SHP77 (cell line): ENCODE measurements at regions not wholly inside any gene's neighbourhood (a gene's known extent, or its start where the extent isn't known, plus 50 kb on each side); places are given as distances from the start of the nearest gene placed in this dataset.
"Not testable (repeated sequence)": the region's sequence is repeated elsewhere in the genome, so short reads cannot be mapped to it uniquely, and the experiment has no call there.

Source experiments
- DNase-seq, 2 experiments: peaks; one replicate each; lab custom pipeline; 2025; lab: John Stamatoyannopoulos, UW

DNA sequence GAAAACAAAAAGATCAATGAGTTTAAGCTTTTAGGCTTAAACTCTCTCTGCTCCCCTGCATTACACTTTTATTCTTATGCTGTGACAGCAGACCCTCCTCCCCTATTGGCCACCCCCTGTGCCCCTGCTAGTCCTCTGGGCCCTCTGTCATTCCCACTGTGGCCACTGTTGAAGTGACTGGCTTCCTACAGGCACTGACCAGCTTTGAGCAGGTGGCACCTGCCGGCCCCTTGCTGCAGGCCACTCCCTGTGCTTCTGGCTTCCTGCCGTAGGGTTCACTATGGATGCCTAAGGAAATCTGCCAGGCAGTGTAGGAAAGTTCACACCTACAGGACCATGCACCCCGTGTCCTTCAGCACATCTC lies 156.5 kb upstream of the L3MBTL4 start:
- DNase-seq = no peak

DNA sequence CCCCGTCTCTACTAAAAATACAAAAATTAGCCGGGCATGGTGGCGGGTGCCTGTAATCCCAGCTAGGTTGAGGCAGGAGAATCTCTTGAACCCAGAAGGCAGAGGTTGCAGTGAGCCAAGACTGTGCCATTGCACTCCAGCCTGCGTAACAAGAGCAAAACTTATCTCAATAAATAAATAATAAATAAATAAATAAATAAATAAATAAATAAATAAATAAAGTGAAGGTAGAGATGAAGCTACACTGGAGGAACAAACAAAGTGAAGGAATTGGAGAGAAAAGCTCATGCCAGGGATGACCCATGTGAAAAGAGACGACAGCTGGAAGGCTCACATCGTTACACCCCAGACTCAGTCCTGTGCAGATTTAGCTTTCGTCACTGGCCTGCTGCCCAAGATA lies 157.3 kb upstream of the ARHGAP28 start:
- DNase-seq = not testable (repeated sequence)

DNA sequence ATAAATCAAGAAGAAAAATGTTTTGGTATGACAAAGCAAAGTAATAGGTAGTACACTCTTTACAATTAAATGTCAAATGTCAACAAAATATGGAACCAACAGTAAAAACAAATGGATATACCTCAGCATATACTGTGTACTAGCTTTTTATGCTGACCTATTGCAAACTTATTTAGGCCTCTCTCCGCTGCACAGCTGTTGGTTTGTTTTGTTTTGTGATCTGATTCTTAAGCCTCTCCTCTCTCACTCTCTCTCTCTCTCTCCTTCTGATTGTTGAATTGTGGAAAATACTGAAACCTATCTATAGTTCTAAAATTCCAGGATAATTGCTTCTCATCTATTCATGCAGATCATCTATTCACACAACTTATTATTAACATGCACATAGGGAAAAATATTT lies 154.9 kb upstream of the ARHGAP28 start:
- DNase-seq = no peak

DNA sequence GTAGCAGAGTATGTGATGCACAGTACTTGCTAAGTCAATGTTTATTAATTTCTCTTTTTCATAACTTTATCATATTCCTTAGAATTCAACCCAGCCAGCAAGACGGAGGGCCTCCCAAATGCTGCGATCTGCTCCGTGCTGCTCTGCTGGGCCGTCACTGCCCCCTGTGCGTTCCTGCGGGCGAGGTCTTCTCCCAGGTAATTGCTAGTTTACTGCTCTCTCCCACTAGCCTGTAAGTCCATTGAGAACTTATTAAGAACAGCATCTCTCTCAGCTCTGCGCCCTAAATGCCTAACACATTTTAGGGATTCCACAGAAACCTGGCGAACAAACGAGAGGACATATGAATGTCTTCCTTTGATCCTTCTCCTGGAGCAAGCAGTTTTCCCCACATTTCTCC lies 153.6 kb upstream of the ARHGAP28 start:
- DNase-seq = no peak

DNA sequence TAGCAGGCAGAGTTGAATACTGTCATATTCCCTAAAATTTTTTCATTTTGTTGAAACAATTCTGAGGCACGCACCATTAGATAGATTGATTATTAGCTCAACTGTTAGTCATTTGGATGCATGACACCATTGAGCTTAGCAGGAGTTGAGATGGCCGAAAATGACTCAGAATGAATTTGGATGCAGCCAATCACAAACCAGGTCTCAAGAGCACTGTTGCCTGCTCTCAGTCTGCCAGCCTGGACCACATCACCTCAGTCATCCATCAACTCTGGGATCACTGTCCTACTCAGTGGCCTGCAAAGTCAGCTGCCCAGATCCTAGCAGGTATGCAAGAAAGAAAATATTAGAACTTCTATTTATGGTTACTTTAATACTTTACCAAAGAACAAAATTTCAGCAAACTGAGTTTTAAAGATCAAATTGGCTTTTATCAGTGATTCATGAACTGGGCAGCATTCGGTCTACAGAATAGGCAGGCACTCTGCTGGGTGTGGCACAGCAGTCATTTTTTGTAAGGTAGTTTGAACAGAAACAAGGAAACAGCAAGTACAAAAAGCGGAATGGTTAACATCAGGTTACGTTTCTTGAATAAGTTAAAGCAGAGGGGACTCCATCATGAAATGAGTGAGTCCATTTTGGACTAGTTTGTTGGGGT lies 152.7 kb upstream of the ARHGAP28 start:
- DNase-seq = no peak

DNA sequence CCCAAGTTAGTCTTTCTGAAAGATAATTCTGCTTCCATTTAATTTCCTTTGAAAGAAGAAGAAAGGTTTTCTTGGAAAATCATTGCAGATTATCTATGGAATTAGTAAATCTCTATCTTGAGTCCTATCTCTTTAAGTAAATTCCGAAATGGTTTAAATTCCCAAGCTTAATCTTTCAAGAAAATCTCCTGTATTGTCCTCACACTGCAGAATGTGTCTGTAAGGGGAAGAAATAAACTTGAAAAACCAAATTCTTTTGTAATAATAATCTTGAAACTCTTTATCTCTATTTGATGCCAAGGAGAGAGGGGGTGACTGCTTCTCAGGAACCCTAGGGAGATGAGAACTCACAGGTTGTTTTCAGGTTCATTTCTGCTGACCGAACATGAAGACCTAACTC lies 150.8 kb upstream of the ARHGAP28 start:
- DNase-seq = no peak

DNA sequence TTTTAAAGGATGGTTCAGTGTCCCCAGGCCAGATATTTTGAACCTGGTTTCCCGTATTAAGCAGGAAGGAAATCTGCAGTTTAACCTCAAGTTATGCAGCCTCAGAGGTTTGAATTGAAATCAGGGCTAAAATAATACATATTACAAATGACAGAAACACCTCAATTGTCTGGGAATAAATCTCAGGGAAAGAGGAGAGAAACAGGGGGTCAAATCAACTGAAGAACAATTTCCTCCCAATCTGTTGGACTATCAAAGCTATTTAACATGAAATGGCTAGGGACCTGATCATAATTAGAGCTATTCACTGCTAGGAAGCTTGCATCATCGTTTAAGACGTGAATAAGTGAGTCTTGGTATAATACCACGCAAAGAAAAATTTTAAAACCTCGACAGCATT lies 150.0 kb upstream of the ARHGAP28 start:
- DNase-seq = no peak

DNA sequence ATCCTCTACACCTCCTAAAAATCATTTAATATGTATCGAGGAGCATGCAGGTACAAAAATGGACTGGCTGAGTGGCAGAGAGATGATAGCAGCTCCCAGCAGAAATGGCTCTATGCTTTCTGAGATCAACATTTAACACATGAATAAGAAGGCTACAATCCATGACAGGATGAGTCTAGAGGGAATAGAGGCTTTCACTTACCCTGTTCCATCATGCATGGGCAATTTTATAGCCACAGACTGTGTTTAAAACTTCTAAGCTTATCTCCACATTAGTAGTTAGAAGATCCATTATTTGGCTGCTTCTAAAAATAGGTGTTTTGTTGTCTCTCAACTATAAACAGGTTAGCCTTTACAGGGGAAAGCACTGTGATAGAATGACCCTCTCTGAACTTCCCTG lies 149.1 kb upstream of the ARHGAP28 start:
- no peak for DNase-seq

DNA sequence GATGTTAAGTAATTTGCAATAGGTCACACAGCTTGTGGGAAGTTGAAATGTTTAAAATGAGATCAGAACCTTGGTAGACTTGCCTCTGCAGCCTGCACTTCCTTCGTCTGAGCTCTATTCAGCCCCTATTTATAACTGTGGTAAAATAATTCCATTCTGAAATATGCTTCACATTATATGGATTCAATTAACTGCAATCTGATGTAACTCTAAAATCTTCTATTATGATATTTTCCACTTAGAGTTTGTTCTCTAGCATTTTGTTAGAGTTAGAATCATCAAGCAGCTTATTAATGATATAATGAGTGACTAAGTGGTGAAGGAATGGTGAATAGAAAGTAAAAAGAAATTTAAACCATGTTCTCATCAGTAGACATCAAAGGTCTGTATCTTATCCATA lies 139.6 kb upstream of the ARHGAP28 start:
- DNase-seq = no peak

DNA sequence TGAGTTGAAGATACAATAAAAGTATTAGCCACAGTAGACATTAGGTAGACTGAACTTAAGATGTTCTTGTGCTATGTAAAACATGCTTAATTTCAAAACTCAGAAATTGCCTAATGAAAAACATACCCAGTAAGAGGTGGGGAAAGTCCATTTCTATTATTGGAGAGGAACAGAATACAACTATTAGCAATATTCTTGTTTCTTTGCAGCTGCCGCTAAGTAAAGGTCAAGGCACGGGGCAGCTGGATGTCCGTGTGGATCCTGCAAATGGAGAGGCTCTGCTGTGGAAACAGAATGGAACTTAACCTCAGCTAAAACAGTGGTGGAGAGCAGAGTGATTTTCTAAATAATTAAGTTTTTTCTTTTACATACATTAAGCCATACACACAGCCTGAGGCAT lies 139.2 kb upstream of the ARHGAP28 start:
- DNase-seq = no peak

DNA sequence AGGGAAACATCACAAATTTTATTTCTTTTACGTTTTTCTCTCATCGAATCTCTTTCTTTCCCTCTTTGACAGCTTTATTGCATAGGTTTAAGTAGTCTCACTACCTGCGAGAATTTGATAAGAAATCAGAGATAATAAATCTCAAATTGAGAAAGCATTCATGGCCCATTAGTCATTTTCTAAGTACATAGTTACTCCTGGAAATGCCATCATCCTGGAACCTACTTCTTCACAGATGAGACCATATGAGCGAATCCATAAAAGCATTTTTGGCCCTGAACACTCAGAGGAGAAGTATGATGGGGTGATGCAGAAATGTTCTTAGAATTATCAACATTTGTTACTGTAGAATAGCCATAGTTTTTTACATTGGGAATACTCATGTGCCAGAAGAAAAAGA lies 138.0 kb upstream of the ARHGAP28 start:
- no peak for DNase-seq

DNA sequence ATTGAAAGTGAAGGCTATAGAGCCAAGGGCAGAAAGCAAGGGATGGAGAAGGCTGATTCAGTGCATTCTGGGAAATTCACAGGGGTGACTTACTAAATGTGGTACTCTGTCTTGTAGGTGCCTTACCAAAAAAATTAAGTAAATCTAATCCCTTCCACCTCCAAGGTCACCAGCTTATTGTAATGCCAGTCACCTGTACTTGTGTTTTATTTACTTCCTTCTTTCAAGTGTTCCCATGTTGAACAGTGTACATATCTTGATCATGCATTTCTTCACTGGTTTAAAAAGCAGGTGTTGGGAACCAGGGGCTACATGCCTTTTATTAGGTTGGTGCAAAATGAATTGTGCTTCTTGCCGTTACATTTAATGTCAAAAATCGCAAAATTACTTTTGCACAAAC lies 137.0 kb upstream of the ARHGAP28 start:
- no peak for DNase-seq

DNA sequence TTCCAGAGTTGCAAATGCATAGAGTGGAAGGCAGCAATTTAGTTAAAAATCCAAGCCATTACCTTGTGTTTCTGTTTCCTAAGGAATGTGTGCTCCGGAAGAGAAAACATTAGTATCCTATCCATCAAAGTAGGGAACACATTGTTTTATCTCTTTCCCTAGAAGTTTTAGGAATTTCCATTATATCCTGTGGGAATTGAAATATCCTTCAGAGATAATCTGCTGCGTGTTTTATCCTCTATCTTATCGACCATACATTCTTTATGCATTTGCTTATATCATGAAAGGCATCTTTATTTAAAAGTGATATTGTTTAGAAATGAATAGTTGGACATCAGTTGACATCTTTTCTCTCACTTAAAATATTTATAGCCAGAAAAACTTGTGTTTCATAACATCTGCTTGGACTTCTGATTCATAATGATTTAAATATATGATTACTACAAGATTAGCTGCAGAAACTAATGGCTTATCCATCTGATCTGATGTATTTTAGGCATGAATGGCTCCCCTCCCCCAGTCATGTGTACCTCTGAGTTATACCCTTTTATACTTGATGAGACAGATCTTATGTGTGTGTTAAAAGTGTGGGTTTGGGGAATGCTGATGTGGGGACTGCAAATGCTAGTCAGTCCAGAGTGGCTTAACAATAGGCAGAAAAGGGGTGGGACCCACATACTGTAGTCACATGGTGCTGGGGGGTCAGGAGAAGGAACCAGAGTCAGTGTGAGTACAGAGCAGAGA lies 136.2 kb upstream of the ARHGAP28 start:
- DNase-seq = no peak

DNA sequence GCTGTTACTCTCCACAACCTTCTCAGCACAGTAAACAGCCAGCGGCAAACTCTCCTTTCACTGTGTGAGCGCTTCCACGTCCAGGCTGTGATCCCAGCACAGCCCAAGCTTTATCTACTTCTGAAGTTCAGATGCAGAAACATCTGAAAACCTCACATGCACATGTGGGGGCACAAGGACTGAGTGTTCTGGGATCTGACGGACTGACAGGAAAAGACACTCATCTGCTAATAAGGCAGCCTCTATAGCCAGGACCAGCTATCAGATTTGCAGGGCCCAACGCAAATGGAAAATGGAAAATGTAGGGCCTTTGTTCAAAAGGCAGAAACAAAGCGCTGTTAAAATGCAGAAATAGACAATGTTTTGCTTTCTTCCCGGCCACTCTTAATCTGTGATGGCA lies 133.8 kb upstream of the ARHGAP28 start:
- DNase-seq = no peak

DNA sequence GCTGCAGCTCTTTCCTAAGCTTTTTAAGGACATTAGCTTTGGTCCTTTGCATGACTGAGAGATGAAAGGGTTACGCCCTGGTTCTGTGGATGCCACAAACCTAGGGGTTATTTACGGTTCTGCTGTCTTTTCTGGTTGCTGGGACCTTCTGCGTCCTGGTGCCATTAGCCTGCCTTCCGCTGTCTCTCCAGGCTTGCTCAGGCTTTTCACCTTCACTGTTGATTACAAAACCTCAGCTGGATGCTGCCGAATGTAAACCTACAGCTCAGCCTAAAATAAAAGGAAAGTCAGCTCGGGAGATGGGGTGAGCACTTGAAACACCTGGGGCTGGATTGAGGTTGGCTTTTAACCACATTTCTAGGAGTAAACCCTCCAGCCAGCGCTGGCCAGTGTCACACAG lies 130.9 kb upstream of the ARHGAP28 start:
- DNase-seq = no peak

DNA sequence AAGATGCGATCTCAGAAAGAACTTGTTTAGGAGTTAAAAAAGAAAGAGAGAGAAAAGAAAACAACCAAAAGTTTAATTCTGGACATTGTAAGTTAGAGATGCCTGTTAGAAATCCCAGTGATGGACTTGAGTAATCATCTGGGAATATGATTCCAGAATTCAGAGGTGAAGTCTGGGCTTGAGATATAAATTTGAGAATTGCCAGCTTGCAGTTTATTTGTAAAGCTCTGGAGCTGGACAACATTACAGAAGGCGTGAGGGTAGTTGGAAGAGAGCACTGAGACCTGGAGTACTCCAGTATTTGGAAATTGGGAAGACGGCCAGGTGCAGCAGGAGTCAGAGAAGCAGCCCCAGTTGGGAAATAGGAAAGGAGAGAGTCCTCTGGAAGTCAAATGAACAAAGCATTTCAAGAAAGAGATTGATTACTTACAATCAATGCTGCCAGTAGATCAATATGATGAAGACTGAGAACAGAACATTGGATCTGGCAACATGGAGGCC lies 128.8 kb upstream of the ARHGAP28 start:
- no peak for DNase-seq

DNA sequence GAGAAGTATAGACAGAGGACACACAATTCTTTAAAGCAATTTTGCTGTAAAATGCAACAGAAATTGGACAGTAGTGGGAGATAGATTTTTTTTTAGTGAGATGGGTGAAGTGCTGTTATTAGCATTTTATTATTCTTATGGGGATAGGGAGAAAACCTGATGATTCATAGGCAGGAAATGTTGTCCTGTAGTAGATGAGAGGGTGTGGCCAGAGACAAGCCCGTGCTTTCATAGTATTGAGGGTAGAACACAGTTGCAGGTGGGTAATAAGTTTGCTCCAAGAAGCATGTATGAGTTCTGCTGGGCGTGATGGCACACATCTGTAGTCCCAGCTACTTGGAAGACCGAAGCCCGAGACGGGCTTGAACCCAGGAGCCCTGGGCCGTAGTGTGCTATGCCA lies 128.3 kb upstream of the ARHGAP28 start:
- DNase-seq = no peak

DNA sequence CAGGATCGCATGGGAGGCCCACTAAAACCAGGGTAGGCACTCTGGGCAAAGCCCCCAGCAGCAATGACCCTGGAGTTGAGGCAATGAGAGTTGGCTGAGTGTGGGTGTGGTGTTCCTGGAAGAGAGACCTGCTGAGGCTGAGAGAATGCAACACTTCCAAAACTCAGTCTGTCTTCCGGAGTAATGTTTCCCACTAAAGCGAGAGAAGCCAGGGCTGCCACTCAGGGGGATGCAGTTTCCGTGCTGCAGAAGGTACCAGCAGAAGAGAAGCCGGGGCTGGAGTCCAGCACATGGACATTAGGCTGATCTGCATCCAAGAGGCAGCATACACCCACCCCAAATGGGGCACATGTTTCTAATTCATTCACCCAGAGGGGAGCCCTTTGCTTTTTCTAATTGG lies 127.2 kb upstream of the ARHGAP28 start:
- no peak for DNase-seq

DNA sequence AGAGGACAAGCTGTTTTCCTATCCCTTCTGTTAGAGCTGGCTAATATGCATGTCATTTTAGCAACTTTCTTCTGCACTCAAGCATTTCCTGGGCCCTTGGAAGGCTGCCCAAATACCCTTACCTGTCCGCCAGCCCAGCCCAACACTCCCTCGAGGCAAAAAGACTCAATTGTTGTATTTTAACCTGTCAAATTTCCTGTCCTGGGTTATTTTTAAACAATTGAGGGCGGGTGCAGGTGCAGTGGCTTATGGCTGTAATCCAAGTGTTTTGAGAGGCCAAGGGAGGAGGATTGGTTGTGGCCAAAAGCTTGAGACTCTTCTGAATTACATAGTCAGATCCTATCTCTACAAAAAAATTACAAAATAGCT lies 125.0 kb upstream of the ARHGAP28 start:
- DNase-seq = no peak

DNA sequence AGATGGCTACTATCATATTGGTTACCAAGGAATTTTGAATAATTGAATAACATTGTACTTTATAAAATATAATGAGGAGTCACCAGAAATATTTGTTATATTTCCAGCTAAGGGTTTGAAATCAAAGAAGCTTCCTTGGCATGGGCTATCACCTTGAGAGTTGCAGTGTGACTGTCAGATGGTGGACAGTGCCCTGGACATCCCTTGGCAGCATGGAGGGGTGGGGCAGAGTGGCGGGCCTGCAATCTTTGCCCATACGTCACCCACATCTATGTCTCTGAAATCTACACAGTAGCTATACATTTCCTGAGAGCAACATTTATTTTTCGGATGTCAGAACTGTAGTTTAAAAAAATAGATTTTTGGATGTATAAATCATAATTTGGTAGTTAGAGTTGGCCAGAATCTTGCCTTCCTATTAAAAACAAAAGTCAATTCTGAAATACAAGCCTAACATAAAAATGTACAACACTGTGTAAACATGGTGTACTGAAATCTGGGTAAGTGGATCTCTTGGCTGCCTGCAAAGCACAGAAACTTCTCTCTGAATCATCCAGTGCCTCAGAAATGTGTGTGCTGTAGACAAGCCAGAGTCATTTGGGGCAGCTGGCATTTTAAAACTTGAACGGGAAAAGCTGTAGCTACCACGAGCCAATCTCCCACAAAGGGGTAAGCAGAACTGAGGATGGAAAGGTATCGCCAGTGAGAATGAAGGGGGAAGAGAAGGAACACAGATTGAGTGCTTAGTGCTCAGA lies 124.2 kb upstream of the ARHGAP28 start:
- DNase-seq = no peak

DNA sequence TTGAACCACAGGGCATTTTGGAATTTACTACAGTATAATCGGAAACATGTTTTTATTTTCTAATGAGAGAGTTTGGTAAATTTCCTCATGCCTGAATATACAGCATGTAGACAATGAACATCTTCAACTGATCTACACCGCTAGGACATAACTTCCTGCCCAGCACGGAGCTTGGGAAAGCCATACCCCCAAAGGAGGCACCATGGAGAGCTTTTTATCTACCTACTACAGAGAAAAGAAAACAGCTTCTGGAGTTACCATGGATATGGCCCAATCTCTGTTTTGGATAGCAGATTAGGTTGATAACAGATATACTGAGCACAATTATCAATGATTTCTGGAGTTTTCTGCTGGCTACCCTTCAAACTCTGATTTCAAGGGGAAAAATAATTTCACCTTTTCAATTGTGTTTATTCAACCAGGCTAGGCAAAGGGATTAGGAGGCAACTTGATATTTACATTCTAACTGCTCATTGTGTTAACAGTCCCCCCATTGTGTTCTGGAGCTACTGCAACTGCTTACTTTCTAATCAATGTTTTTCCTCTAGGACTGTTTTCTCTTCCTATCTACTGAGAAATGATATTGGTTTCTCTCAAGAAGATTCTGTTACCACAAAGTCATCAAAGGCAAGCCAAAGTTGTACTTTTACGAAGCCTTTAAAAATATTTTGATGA lies 123.0 kb upstream of the ARHGAP28 start:
- no peak for DNase-seq

DNA sequence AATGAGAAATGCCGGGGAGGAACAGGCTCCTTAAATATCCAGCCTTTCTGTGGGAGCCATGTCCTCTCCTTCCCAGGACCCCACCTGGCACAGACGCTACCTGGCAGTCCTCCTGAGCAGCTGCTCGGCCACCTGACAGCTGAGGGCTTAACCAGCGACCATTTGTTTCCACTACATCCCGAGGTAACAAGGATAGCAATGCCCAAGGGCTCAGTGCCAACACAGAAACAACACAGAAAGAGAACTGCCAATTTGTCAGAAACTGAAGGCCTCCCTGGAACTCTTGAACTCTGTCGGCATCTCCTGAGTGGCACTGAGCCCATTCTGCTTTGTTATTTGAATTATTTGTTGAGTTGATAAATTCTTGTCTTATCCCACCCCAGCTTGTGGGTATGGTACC lies 122.2 kb upstream of the ARHGAP28 start:
- DNase-seq = no peak
